Activated T-helper 1 cell treated with anti-CD3 and anti-CD28 coated beads, Interleukin-12 subunit alpha, Interleukin-12 subunit beta, Interleukin-2, Interleukin-4 antibody, amounts not matched to agents 30 ng/mL and 10 ng/mL and 1 ng/mL, durations not matched to agents 14 hours and 24 hours and 36 hours (primary cell): ENCODE measurements at regions not wholly inside any gene's neighbourhood (a gene's known extent, or its start where the extent isn't known, plus 50 kb on each side); places are given as distances from the start of the nearest gene placed in this dataset.

Experiments used
- DNase-seq: peaks from one replicate; pipeline ENCODE4 v3.0.0; 2021; ENCODE audit warnings: low spot score
- H3K27ac Mint-ChIP-seq: one replicate; pipeline ENCODE4 v1.8.0; 2021; ENCODE audit warnings: mild to moderate bottlenecking, mixed read lengths
- H3K27me3 Mint-ChIP-seq: one replicate; pipeline ENCODE4 v1.8.0; 2022; ENCODE audit warnings: mild to moderate bottlenecking, moderate library complexity, mixed read lengths; ENCODE audit not compliant: insufficient read depth
- H3K36me3 Mint-ChIP-seq: one replicate; pipeline ENCODE4 v1.8.0; 2021; ENCODE audit warnings: low read depth, mixed read lengths
- H3K4me1 Mint-ChIP-seq: one replicate; pipeline ENCODE4 v1.8.0; 2021; ENCODE audit warnings: low read depth, mixed read lengths
- H3K4me3 Mint-ChIP-seq: one replicate; pipeline ENCODE4 v1.8.0; 2021; ENCODE audit warnings: mild to moderate bottlenecking, moderate library complexity, mixed read lengths
- H3K9me3 Mint-ChIP-seq: one replicate; pipeline ENCODE4 v1.8.0; 2021; ENCODE audit warnings: mixed read lengths
- intact Hi-C: fragments of 100-400 bp; cut with micrococcal nuclease; formaldehyde crosslinking; loops from one replicate; pipeline ENCODE4 v1.15.1; 2024

DNA sequence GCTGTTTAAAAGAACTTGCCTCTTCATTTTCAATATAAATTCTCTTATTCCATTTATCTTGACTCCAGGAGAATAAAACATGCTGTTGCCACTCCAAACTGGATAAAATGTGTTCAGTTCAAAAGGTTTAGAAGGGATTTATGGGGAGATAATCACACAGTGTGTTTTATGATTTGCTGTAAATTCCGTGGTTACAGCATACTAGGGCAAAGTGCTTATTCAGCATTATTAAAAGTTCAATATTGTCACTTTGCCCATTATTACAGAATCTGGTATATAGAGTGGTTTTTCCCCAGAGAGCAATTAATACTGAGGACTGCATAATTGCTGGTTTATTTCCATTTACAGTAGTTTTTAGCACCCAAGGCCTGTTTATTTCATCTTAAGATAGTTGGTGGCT, 780.9 kb upstream of the RAG2 start:
- intact Hi-C loops: no loop called here
- Mint-ChIP-seq H3K9me3 (peaks cover 32% of the 10 kb centered on the region), H3K4me3 (no peak overlapping the region), H3K27ac (no peak overlapping the region), H3K36me3 (no peaks in the 10 kb centered on the region), H3K4me1 (no peaks in the 10 kb centered on the region), H3K27me3 (no peaks in the 10 kb centered on the region)
- DNase-seq: no peak

DNA sequence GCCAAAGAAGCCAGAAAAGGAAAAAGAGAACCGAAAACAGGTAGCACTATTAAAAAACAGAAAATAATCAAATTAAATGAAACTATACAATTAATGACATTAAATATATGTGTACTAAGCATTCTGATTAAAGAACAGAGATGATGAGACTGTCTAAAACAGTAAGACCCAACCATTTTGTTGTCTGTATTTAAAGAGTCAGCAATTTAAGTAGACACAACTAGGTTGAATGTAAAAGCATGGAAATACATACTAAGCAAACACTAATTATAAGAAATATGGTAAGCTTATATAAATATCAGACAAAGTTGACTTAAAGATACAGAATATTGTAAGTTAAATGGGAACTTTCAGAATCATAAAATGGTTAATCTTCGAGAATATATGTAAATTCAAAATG, 774.6 kb upstream of the RAG2 start:
- Mint-ChIP-seq H3K4me3 (no peak overlapping the region), H3K4me1 (no peaks in the 10 kb centered on the region), H3K27ac (no peak overlapping the region), H3K9me3 (peaks cover 27% of the 10 kb centered on the region), H3K27me3 (no peaks in the 10 kb centered on the region), H3K36me3 (no peaks in the 10 kb centered on the region)
- intact Hi-C loops: no loop called here
- DNase-seq: no peak

GRCh38 chr11:37371346-37371970, 773.4 kb upstream of the RAG2 start:
- no peaks in the 10 kb centered on the region for H3K36me3 Mint-ChIP-seq
- DNase-seq: no peak
- intact Hi-C loops: no loop called here
- H3K4me1 Mint-ChIP-seq: no peaks in the 10 kb centered on the region
- no peak overlapping the region for H3K4me3 Mint-ChIP-seq
- H3K27me3 Mint-ChIP-seq: no peaks in the 10 kb centered on the region
- no peak overlapping the region for H3K27ac Mint-ChIP-seq
- H3K9me3 Mint-ChIP-seq: peaks cover 22% of the 10 kb centered on the region

DNA sequence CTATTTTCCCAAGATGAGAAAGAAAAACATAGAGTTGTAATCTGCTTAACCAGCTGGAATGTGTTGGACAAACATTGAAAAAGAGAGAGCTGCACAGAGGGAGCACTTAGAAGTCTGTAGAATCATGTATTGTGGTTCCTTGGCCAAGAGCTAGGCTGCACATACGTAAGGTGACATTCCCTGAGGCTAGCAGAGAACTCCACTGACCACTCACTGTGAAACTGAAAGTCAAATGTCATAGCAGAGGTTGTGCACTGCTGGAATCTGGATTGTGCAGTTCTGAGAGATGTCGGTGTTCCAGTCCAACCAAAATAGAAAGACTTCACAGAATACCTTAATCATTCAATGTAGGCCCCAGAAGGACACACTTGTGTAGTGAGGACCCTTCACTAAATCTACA, 772.8 kb upstream of the RAG2 start:
- peaks cover 16% of the 10 kb centered on the region for H3K9me3 Mint-ChIP-seq
- no peaks in the 10 kb centered on the region for H3K27me3 Mint-ChIP-seq
- DNase-seq: no peak
- no peaks in the 10 kb centered on the region for H3K36me3 Mint-ChIP-seq
- H3K27ac Mint-ChIP-seq: no peak overlapping the region
- intact Hi-C loops: no loop called here
- no peak overlapping the region for H3K4me3 Mint-ChIP-seq
- H3K4me1 Mint-ChIP-seq: no peaks in the 10 kb centered on the region

DNA sequence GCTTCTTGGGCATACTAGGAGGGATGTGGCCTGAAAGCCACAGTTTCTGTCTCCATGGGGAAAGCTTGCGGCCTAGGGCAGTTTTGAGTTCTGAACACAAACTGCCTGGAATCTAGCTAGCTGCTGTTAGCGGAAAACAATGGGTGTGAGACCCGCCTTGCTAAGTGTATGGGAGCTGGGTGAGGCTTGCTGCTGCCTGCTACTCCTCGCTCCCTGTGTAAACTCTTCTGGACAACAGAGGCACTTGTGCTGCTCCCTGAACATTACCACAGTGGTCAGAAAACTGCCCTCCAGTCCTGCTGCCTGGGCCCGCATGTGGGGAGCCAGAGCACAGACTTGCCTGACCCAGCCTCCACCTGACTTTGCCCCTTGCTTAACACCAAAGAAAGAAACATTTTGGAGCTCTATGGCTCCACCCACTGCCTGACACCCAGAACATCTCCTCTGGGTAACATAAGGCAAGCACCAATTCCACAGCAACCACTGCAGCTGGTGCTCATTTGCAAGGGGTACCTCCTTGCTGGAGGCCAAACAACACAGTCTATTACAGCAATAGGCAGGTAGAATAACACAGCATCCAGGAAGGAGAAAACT, 766.3 kb upstream of the RAG2 start:
- DNase-seq: no peak
- Mint-ChIP-seq H3K27me3 (no peaks in the 10 kb centered on the region), H3K36me3 (no peaks in the 10 kb centered on the region), H3K27ac (no peak overlapping the region), H3K4me1 (no peaks in the 10 kb centered on the region), H3K4me3 (no peak overlapping the region), H3K9me3 (peaks cover 2% of the 10 kb centered on the region)
- intact Hi-C loops: no loop called here

DNA sequence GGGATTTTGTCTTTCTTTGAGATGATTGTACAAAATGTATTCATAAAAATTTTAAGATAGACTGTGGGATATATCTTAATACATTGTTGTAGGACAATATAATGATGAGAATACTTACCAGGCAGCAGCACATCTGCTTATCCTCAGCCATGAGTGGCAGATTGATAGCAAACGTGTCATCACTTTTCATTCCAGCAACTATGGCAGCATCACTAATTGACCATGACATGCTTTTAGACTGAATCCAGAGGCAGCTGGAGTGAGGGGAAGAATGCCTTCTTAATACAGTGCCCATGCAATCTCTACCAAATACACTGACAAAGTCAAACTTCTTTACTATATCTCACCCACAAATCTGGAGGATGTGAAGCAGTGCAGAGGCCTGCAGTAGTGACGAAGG, 755.2 kb upstream of the RAG2 start:
- Mint-ChIP-seq H3K27me3 (no peaks in the 10 kb centered on the region), H3K4me1 (no peaks in the 10 kb centered on the region), H3K4me3 (no peak overlapping the region), H3K36me3 (peaks cover 2% of the 10 kb centered on the region), H3K27ac (no peak overlapping the region), H3K9me3 (peaks cover 9% of the 10 kb centered on the region)
- no peak for DNase-seq
- intact Hi-C loops: no loop called here

- no peaks in the 10 kb centered on the region for H3K4me1 Mint-ChIP-seq
- intact Hi-C loops: no loop called here
- peaks cover 9% of the 10 kb centered on the region for H3K9me3 Mint-ChIP-seq
- no peaks in the 10 kb centered on the region for H3K27me3 Mint-ChIP-seq
- no peak overlapping the region for H3K27ac Mint-ChIP-seq
- H3K4me3 Mint-ChIP-seq: no peak overlapping the region
- no peak for DNase-seq
- peaks cover 2% of the 10 kb centered on the region for H3K36me3 Mint-ChIP-seq
These were observed 754.4 kb upstream of the RAG2 start for GRCh38 chr11:37352485-37352884.

DNA sequence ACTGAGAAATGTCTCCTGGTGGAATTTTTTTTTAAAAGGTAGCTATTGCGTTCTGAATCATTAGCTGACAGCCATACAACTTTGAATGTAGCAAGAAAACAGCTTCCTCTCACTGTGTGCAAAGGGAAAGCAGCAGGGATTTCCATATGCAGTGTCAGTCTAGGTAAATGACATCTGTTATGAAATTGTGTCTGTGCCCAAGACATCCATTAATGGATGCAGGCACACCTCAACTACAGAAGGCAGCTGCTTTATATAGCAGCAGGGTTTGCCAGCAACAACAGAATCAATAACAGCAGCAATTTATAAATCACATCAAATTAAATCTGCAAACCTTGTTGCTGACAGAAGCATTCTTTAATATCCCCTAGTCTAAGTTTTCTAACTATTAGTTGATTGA, 745.3 kb upstream of the RAG2 start:
- Mint-ChIP-seq H3K9me3 (no peaks in the 10 kb centered on the region), H3K36me3 (no peaks in the 10 kb centered on the region)

DNA sequence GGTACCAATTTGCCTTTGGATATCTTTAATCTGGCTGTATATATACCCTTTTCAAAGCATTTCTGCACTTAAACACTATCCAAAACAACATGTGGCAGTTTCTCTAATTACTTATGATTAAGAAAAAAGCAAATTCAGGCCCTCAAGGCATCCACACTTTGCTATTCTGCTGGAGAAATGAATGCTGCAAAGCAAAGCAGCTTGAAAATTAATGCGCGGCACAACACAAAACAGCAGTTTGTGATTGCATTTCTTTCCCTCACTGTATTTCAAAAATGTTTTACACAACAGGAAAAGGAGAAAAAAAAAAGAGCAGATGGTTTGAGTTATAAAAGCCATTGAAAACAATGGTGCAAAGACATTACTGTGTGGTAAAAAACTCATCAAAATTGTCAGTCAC, 738.4 kb upstream of the RAG2 start:
- Mint-ChIP-seq H3K4me3 (no peak overlapping the region), H3K27me3 (no peaks in the 10 kb centered on the region), H3K36me3 (no peaks in the 10 kb centered on the region), H3K27ac (no peak overlapping the region), H3K4me1 (no peaks in the 10 kb centered on the region), H3K9me3 (no peaks in the 10 kb centered on the region)
- intact Hi-C loops: no loop called here
- DNase-seq: no peak

More for the DNA sequence above, 745.3 kb upstream of the RAG2 start:
- intact Hi-C loops: no loop called here
- Mint-ChIP-seq H3K4me1 (no peaks in the 10 kb centered on the region), H3K4me3 (no peak overlapping the region), H3K27me3 (no peaks in the 10 kb centered on the region), H3K27ac (no peak overlapping the region)
- DNase-seq: no peak

- Mint-ChIP-seq H3K9me3 (peaks cover 5% of the 10 kb centered on the region), H3K36me3 (no peaks in the 10 kb centered on the region), H3K4me3 (no peak overlapping the region), H3K27ac (no peak overlapping the region), H3K4me1 (no peaks in the 10 kb centered on the region), H3K27me3 (no peaks in the 10 kb centered on the region)
- intact Hi-C loops: no loop called here
- DNase-seq: no peak
These were observed 735.3 kb upstream of the RAG2 start for GRCh38 chr11:37333345-37333744.

- Mint-ChIP-seq H3K27ac (no peak overlapping the region), H3K4me3 (no peak overlapping the region), H3K36me3 (no peaks in the 10 kb centered on the region), H3K4me1 (no peaks in the 10 kb centered on the region), H3K9me3 (peaks cover 3% of the 10 kb centered on the region), H3K27me3 (no peaks in the 10 kb centered on the region)
- intact Hi-C loops: no loop called here
- DNase-seq: no peak
These were observed 725.8 kb upstream of the RAG2 start for GRCh38 chr11:37323843-37324242.

- Mint-ChIP-seq H3K27me3 (no peaks in the 10 kb centered on the region), H3K9me3 (no peaks in the 10 kb centered on the region), H3K27ac (no peak overlapping the region), H3K36me3 (no peaks in the 10 kb centered on the region), H3K4me1 (no peaks in the 10 kb centered on the region), H3K4me3 (no peak overlapping the region)
- no peak for DNase-seq
- intact Hi-C loops: no loop called here
These were observed 724.5 kb upstream of the RAG2 start for GRCh38 chr11:37322333-37323194.

DNA sequence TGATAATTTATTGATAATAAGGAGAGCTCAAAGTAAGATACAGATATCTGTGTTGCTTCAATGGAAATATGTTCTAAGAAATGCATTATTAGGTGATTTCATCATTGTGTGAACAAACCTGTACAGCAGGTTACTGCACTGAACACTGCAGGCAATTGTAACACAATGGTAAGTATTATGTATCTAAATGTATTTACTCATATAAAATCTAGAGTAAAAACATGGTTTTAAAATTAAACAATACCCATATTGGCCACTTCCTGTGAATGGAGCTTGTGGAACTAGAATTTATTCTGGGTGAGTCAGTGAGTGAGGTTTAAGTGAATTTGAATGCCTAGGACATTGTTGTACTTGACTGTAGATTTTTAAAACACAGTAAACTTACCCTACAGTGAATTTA, 722.9 kb upstream of the RAG2 start:
- DNase-seq: no peak
- H3K9me3 Mint-ChIP-seq: no peaks in the 10 kb centered on the region
- H3K4me3 Mint-ChIP-seq: no peak overlapping the region
- H3K27ac Mint-ChIP-seq: no peak overlapping the region
- intact Hi-C loops: no loop called here
- H3K27me3 Mint-ChIP-seq: no peaks in the 10 kb centered on the region
- no peaks in the 10 kb centered on the region for H3K36me3 Mint-ChIP-seq
- no peaks in the 10 kb centered on the region for H3K4me1 Mint-ChIP-seq
